HEK293 (cell line): ENCODE measurements at regions not wholly inside any gene's neighbourhood (a gene's known extent, or its start where the extent isn't known, plus 50 kb on each side); places are given as distances from the start of the nearest gene placed in this dataset.

Experiments
- KLF10 ChIP-seq: fragments of 450-650 bp; IDR thresholded peaks from 2 replicates; pipeline ENCODE4 v1.5.1; 2018; ENCODE audit warnings: missing biosample characterization, mild to moderate bottlenecking, missing genetic modification characterization
- TRIM28 ChIP-seq: IDR thresholded peaks from 2 replicates; pipeline ENCODE4 v1.6.1; 2011; ENCODE audit warnings: low read length, control low read depth, borderline replicate concordance
- YY1 ChIP-seq: fragments of 450-650 bp; formaldehyde crosslinking; IDR thresholded peaks from 2 replicates; pipeline ENCODE4 v1.5.1; 2018; ENCODE audit warnings: missing biosample characterization, missing genetic modification characterization
- ZBTB1 ChIP-seq: fragments of 450-650 bp; formaldehyde crosslinking; IDR thresholded peaks from 2 replicates; pipeline ENCODE4 v1.5.1; 2016; ENCODE audit warnings: missing biosample characterization, missing genetic modification characterization
- ZNF221 ChIP-seq: fragments of 450-650 bp; formaldehyde crosslinking; IDR thresholded peaks from 2 replicates; pipeline ENCODE4 v1.5.1; 2017; ENCODE audit warnings: missing biosample characterization, missing genetic modification characterization, borderline replicate concordance
- ZNF391 ChIP-seq: fragments of 450-650 bp; formaldehyde crosslinking; IDR thresholded peaks from 2 replicates; pipeline ENCODE4 v1.5.1; 2016; ENCODE audit warnings: low read depth, missing biosample characterization, missing genetic modification characterization, borderline replicate concordance
- ZNF501 ChIP-seq: fragments of 450-650 bp; formaldehyde crosslinking; IDR thresholded peaks from 2 replicates; pipeline ENCODE4 v1.5.1; 2016; ENCODE audit warnings: missing biosample characterization, missing genetic modification characterization
- ZNF530 ChIP-seq: fragments of 450-650 bp; formaldehyde crosslinking; IDR thresholded peaks from 2 replicates; pipeline ENCODE4 v1.5.1; 2016; ENCODE audit warnings: low read depth, missing biosample characterization, missing genetic modification characterization
- ZSCAN16 ChIP-seq: fragments of 450-650 bp; formaldehyde crosslinking; IDR thresholded peaks from 2 replicates; pipeline ENCODE4 v1.5.1; 2016; ENCODE audit warnings: missing biosample characterization, missing genetic modification characterization
- ZSCAN30 ChIP-seq: fragments of 450-650 bp; IDR thresholded peaks from 2 replicates; pipeline ENCODE4 v1.5.1; 2018; ENCODE audit warnings: missing biosample characterization, mild to moderate bottlenecking, missing genetic modification characterization, moderate library complexity
- ZXDB ChIP-seq: fragments of 450-650 bp; formaldehyde crosslinking; IDR thresholded peaks from 2 replicates; pipeline ENCODE4 v1.5.1; 2016; ENCODE audit warnings: missing biosample characterization, missing genetic modification characterization
- TF ChIP-seq, protein P1 (sequence below): fragments of 450-650 bp; formaldehyde crosslinking; IDR thresholded peaks from 2 replicates; pipeline ENCODE4 v1.5.1; 2016; ENCODE audit warnings: missing biosample characterization, missing genetic modification characterization

GRCh38 chr1:70717211-70717610 lies 306.1 kb downstream of the CTH start:
- no peak for TF ChIP-seq YY1
- TF ChIP-seq, protein P1, sequence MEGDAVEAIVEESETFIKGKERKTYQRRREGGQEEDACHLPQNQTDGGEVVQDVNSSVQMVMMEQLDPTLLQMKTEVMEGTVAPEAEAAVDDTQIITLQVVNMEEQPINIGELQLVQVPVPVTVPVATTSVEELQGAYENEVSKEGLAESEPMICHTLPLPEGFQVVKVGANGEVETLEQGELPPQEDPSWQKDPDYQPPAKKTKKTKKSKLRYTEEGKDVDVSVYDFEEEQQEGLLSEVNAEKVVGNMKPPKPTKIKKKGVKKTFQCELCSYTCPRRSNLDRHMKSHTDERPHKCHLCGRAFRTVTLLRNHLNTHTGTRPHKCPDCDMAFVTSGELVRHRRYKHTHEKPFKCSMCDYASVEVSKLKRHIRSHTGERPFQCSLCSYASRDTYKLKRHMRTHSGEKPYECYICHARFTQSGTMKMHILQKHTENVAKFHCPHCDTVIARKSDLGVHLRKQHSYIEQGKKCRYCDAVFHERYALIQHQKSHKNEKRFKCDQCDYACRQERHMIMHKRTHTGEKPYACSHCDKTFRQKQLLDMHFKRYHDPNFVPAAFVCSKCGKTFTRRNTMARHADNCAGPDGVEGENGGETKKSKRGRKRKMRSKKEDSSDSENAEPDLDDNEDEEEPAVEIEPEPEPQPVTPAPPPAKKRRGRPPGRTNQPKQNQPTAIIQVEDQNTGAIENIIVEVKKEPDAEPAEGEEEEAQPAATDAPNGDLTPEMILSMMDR (tag by site-specific recombination), result no peak
- TF ChIP-seq ZBTB1 (tag by site-specific recombination), result no peak
- no peak for TF ChIP-seq ZSCAN16 (tag by site-specific recombination)
- no peak for TF ChIP-seq ZSCAN30
- TF ChIP-seq ZNF391 (tag by site-specific recombination), result no peak
- TF ChIP-seq ZNF530 (tag by site-specific recombination), result no peak
- no peak for TF ChIP-seq ZNF221
- no peak for TF ChIP-seq KLF10 (tag by site-specific recombination)
- TF ChIP-seq ZXDB, result no peak
- no peak for TF ChIP-seq ZNF501 (tag by site-specific recombination)
- TF ChIP-seq TRIM28, result no peak
